GM23338 (cell line): ENCODE measurements at regions not wholly inside any gene's neighbourhood (a gene's known extent, or its start where the extent isn't known, plus 50 kb on each side); places are given as distances from the start of the nearest gene placed in this dataset.

ENCODE experiments used
- CREB1 ChIP-seq: fragments of 250-450 bp; sonication (Bioruptor Pico); IDR thresholded peaks from 2 replicates; pipeline ENCODE4 v1.5.0; 2020; ENCODE audit warnings: low read depth, mild to moderate bottlenecking, moderate library complexity
- CTCF ChIP-seq, 2 experiments: fragments of 200-600 bp in 1 of 2; sonication (generic) in 1 of 2; conservative IDR thresholded peaks; 2 replicates each; pipeline versions ENCODE4 v1.5.1 to v1.6.1; 2016 to 2017; ENCODE audit warnings: antibody characterized with exemption in 2 of 2, low read depth in 2 of 2, mild to moderate bottlenecking in 2 of 2, moderate library complexity in 1 of 2
- ETS1 ChIP-seq: IDR thresholded peaks from 2 replicates; pipeline ENCODE4 v1.6.1; 2016; ENCODE audit warnings: antibody characterized with exemption
- EZH2 ChIP-seq: fragments of 200-600 bp; sonication (generic); IDR thresholded peaks from one replicate; pipeline ENCODE4 v1.8.0; 2017; ENCODE audit warnings: antibody characterized with exemption, mild to moderate bottlenecking, low read depth; ENCODE audit not compliant: unreplicated experiment
- EZH2phosphoT487 ChIP-seq: fragments of 200-600 bp; sonication (generic); IDR thresholded peaks from one replicate; pipeline ENCODE4 v1.8.1; 2018; ENCODE audit warnings: antibody characterized with exemption; ENCODE audit not compliant: unreplicated experiment
- JUNB ChIP-seq: IDR thresholded peaks from one replicate; pipeline ENCODE4 v1.6.1; 2016; ENCODE audit warnings: antibody characterized with exemption; ENCODE audit not compliant: unreplicated experiment
- NANOG ChIP-seq: IDR thresholded peaks from 2 replicates; pipeline ENCODE4 v1.6.1; 2016; ENCODE audit warnings: antibody characterized with exemption, borderline replicate concordance
- POLR2AphosphoS5 ChIP-seq: IDR thresholded peaks from 2 replicates; pipeline ENCODE4 v1.6.1; 2016; ENCODE audit warnings: antibody characterized with exemption, low read depth
- REST ChIP-seq: IDR thresholded peaks from one replicate; pipeline ENCODE4 v1.6.1; 2018; ENCODE audit warnings: antibody characterized with exemption; ENCODE audit not compliant: unreplicated experiment
- ZNF114 ChIP-seq: fragments of 250-450 bp; sonication (Bioruptor Pico); IDR thresholded peaks from 2 replicates; pipeline ENCODE4 v1.5.0; 2020; ENCODE audit warnings: mild to moderate bottlenecking, moderate library complexity
- ZNF462 ChIP-seq: fragments of 250-450 bp; sonication (Bioruptor Pico); IDR thresholded peaks from 2 replicates; pipeline ENCODE4 v1.5.0; 2020; ENCODE audit warnings: mild to moderate bottlenecking, moderate library complexity

GRCh38 chr14:55505846-55506245 lies 65.4 kb upstream of the TBPL2 start:
- TF ChIP-seq CTCF (conservative IDR thresholded peaks at IDR 0.05; ENCODE audit: low read depth in 2 of 2) (no peak), POLR2AphosphoS5 (no peak), EZH2 (no peak), EZH2phosphoT487 (no peak), ETS1 (no peak), JUNB (no peak), ZNF114 (CRISPR knock-in tag) (no peak), CREB1 (CRISPR knock-in tag) (no peak), REST (no peak), ZNF462 (CRISPR knock-in tag) (no peak), NANOG (no peak)
